Lower leg skin (tissue), 3 donors: ENCODE measurements at regions not wholly inside any gene's neighbourhood (a gene's known extent, or its start where the extent isn't known, plus 50 kb on each side); places are given as distances from the start of the nearest gene placed in this dataset.

Experiments
- CTCF ChIP-seq, 3 donors: fragments of 450-650 bp; IDR thresholded peaks; one replicate each; pipeline ENCODE4 v1.5.1; 2016; ENCODE audit warnings: antibody characterized with exemption in 3 of 3, mild to moderate bottlenecking in 3 of 3, moderate library complexity in 2 of 3
- POLR2A ChIP-seq, 2 donors: fragments of 450-650 bp; IDR thresholded peaks; one replicate each; pipeline ENCODE4 v1.6.1; 2016 to 2017; ENCODE audit warnings: antibody characterized with exemption in 2 of 2, mild to moderate bottlenecking in 1 of 2, moderate library complexity in 1 of 2

- TF ChIP-seq CTCF (IDR thresholded peaks at IDR 0.05) (no peak), POLR2A (IDR thresholded peaks at IDR 0.05) (no peak)
Measured at GRCh38 chr2:16099326-16099725, 159.0 kb downstream of the MYCN start.
